Ishikawa (cell line): ENCODE measurements at regions not wholly inside any gene's neighbourhood (a gene's known extent, or its start where the extent isn't known, plus 50 kb on each side); places are given as distances from the start of the nearest gene placed in this dataset.

Experiments
- CEBPB ChIP-seq: IDR thresholded peaks from 2 replicates; pipeline ENCODE4 v1.6.1; 2012
- CREB1 ChIP-seq: IDR thresholded peaks from 2 replicates; pipeline ENCODE4 v1.6.1; 2012; ENCODE audit warnings: low read depth
- EP300 ChIP-seq: IDR thresholded peaks from 2 replicates; pipeline ENCODE4 v1.6.1; 2012; ENCODE audit warnings: borderline replicate concordance
- FOXM1 ChIP-seq: IDR thresholded peaks from 2 replicates; pipeline ENCODE4 v1.6.1; 2012; ENCODE audit warnings: low read depth, borderline replicate concordance
- MAX ChIP-seq: IDR thresholded peaks from 2 replicates; pipeline ENCODE4 v1.6.1; 2012
- NFIC ChIP-seq: IDR thresholded peaks from 2 replicates; pipeline ENCODE4 v1.6.1; 2012
- REST ChIP-seq: IDR thresholded peaks from 2 replicates; pipeline ENCODE4 v1.6.1; 2012; ENCODE audit warnings: low read depth, mild to moderate bottlenecking
- TAF1 ChIP-seq: IDR thresholded peaks from 2 replicates; pipeline ENCODE4 v1.6.1; 2012; ENCODE audit warnings: low read depth, mild to moderate bottlenecking
- TCF12 ChIP-seq: IDR thresholded peaks from 2 replicates; pipeline ENCODE4 v1.6.1; 2012; ENCODE audit warnings: low read depth
- ZBTB7A ChIP-seq: IDR thresholded peaks from 2 replicates; pipeline ENCODE4 v1.6.1; 2012; ENCODE audit warnings: low read depth

GRCh38 chr17:12358477-12358876 is 307.2 kb upstream of the MYOCD start:
- no peak for TF ChIP-seq FOXM1
- TF ChIP-seq ZBTB7A: no peak
- no peak for TF ChIP-seq CEBPB
- TF ChIP-seq TAF1: no peak
- TF ChIP-seq TCF12: no peak
- TF ChIP-seq CREB1: no peak
- TF ChIP-seq REST: no peak
- TF ChIP-seq MAX: no peak
- TF ChIP-seq EP300: no peak
- no peak for TF ChIP-seq NFIC
